Cardiac muscle cell (in vitro differentiated cells and primary cell): ENCODE measurements at regions not wholly inside any gene's neighbourhood (a gene's known extent, or its start where the extent isn't known, plus 50 kb on each side); places are given as distances from the start of the nearest gene placed in this dataset.
"Not testable (repeated sequence)": the region's sequence is repeated elsewhere in the genome, so short reads cannot be mapped to it uniquely, and the experiment has no call there.

Experiments used
- DNase-seq, 2 donors: peaks; one replicate each; pipeline versions ENCODE4 v3.0.0 to v3.0.0-alpha.2; 2010 to 2017; ENCODE audit warnings: low read depth in 1 of 2, low spot score in 1 of 2
- H3K27ac ChIP-seq: fragments of 200-600 bp; sonication (generic); 2 replicates; pipeline ENCODE4 v1.5.1; 2016
- H3K27me3 ChIP-seq: fragments of 200-600 bp; sonication (generic); 2 replicates; pipeline ENCODE4 v1.6.0; 2016; ENCODE audit warnings: control low read depth
- H3K36me3 ChIP-seq: fragments of 200-600 bp; sonication (generic); 2 replicates; pipeline ENCODE4 v1.5.1; 2016; ENCODE audit warnings: control low read depth
- H3K4me1 ChIP-seq: fragments of 200-600 bp; sonication (generic); 2 replicates; pipeline ENCODE4 v1.8.1; 2017; ENCODE audit warnings: low read depth, mild to moderate bottlenecking, mixed run types
- H3K4me3 ChIP-seq: fragments of 200-600 bp; sonication (generic); 2 replicates; pipeline ENCODE4 v1.5.1; 2016; ENCODE audit warnings: mild to moderate bottlenecking
- H3K9me3 ChIP-seq: fragments of 200-600 bp; sonication (generic); 2 replicates; pipeline ENCODE4 v1.5.1; 2017; ENCODE audit warnings: low read depth, mild to moderate bottlenecking, control low read depth
- TF ChIP-seq, protein P1 (sequence below): IDR thresholded peaks from 2 replicates; pipeline ENCODE4 v1.5.1; 2012; ENCODE audit warnings: low read depth, mild to moderate bottlenecking, low read length

DNA sequence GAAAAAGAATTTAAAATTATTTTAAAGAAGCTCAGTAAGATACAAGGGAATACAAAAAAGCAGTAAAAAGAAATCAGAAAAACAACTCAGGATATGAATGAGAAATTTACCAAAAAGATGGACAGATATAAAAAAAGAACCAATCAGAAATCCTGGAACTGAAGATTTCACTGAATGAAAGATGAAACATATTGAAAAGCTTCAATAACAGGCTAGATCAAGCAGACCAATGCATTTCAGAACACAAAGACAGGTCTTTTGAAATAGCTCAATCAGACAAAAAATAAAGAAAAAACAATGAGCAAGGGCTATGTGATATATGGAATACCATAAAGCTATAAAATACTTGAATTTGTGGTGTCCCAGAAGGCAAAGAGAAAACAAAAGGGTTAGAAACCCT lies 322.6 kb upstream of the POU5F2 start:
- H3K4me1 ChIP-seq = no peaks in the 10 kb centered on the region
- H3K9me3 ChIP-seq = no peaks in the 10 kb centered on the region
- TF ChIP-seq, protein P1, sequence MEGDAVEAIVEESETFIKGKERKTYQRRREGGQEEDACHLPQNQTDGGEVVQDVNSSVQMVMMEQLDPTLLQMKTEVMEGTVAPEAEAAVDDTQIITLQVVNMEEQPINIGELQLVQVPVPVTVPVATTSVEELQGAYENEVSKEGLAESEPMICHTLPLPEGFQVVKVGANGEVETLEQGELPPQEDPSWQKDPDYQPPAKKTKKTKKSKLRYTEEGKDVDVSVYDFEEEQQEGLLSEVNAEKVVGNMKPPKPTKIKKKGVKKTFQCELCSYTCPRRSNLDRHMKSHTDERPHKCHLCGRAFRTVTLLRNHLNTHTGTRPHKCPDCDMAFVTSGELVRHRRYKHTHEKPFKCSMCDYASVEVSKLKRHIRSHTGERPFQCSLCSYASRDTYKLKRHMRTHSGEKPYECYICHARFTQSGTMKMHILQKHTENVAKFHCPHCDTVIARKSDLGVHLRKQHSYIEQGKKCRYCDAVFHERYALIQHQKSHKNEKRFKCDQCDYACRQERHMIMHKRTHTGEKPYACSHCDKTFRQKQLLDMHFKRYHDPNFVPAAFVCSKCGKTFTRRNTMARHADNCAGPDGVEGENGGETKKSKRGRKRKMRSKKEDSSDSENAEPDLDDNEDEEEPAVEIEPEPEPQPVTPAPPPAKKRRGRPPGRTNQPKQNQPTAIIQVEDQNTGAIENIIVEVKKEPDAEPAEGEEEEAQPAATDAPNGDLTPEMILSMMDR = no peak
- H3K4me3 ChIP-seq = no peak overlapping the region
- DNase-seq = no peak
- no peaks in the 10 kb centered on the region for H3K27me3 ChIP-seq
- H3K36me3 ChIP-seq = no peaks in the 10 kb centered on the region
- H3K27ac ChIP-seq = no peak overlapping the region

DNA sequence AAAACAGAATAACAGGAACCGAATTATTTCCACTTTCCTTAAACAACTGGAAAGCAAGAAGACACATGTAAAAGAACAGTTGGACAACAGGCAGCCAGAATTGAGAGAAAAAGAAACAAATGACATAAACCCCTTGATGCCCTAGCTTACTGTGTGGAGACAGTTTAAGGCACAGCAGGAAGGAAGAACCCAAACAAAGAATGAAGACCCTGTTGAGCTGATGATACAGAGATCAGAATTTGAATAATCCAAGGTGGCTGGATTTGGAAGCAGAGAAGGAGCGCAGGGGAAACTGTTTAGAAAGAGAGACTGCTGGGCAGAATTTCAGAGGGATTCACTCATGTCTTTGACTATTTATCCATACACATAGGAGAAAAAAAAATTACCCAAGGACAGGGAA lies 316.3 kb upstream of the POU5F2 start:
- no peaks in the 10 kb centered on the region for H3K9me3 ChIP-seq
- no peaks in the 10 kb centered on the region for H3K4me1 ChIP-seq
- DNase-seq = no peak
- H3K27me3 ChIP-seq = no peaks in the 10 kb centered on the region
- TF ChIP-seq, protein P1 = no peak
- no peak overlapping the region for H3K4me3 ChIP-seq
- no peaks in the 10 kb centered on the region for H3K36me3 ChIP-seq
- no peak overlapping the region for H3K27ac ChIP-seq

DNA sequence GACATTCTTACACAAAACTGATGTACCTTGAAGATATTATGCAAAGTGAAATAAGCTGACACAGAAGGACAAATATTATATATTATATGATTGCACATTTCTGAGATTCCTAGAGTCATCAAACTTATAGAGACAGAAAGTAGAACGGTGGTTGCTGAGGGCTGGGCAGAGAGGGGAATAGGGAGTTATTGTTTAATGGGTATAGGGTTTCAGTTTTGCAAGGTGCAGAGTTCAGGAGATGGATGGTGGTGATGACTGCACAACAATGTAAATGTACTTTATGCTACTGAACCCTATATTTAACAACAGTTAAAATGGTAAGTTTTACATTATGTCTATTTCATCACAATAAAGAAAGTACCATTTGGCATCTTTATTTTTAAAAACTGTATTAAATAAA lies 315.8 kb upstream of the POU5F2 start:
- Histone ChIP-seq H3K36me3 (no peaks in the 10 kb centered on the region), H3K4me3 (no peak overlapping the region), H3K9me3 (no peaks in the 10 kb centered on the region), H3K27me3 (no peaks in the 10 kb centered on the region), H3K4me1 (no peaks in the 10 kb centered on the region), H3K27ac (no peak overlapping the region)
- DNase-seq = no peak
- TF ChIP-seq, protein P1 = no peak

DNA sequence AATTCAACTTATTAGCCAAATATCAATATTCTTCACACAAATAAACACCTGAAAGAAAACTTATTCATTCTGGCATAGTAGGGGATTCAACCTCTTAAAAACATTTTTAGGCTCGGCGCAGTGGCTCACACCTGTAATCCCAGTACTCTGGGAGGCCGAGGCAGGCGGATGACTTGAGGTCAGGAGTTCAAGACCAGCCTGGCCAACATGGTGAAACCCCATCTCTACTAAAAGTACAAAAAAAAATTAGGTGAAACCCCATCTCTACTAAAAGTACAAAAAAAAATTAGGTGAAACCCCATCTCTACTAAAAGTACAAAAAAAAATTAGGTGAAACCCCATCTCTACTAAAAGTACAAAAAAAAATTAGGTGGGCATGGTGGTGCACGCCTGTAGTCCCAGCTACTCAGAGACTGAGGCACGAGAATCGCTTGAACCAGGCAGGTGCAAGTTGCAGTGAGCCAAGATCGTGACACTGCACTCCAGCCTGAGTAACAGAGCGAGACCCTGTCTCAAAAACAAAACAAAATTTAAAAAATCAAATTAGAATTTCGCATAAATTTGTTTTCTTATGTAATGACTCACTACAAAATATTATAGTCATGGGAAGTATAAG lies 308.0 kb upstream of the POU5F2 start:
- not testable (repeated sequence) for H3K4me3 ChIP-seq, H3K36me3 ChIP-seq, H3K9me3 ChIP-seq, DNase-seq, H3K27ac ChIP-seq, H3K27me3 ChIP-seq, H3K4me1 ChIP-seq

DNA sequence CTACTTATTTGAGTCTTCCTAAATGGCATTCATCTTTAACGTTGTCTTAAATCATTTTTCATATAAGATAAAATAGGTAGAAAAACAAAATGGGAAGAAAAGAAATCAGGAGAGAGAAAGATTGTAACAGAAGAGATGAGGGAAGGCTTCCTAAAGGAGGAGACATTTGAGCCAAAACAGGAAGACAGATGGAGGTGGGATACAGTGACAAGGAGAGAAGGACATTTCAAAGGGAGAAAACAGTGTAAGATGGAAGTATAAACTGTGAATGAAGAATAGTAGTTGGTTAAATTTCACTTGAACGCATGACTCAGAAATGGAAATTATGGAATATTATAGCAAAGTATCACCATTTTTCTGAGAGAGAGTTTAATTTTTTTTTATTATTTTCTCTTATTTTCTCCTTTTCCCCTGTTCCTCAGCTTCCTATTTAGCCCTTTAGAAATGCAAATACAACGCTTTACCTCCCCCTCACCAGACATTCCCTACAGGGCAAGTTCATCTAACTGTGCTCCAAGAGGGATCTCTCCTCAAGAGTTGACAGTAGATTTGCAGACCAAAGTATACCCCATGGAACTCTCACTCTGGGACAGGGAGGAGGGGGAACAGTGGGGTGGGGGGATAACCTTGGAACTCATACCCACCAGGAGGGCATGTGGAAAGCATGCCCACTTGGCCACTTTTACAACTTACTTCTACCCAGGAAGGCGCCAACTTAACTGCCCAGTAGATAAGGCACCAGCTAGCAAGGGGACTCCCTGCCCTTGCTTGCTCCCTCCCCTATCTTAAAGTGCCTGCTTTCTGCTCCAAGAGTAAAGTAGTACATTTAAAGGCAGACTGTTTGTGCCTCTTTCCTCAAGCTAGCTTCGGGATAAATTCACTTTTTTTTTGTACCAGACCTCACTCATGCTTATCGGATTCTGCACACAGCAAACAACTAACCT lies 304.7 kb upstream of the POU5F2 start:
- Histone ChIP-seq H3K27ac (no peak overlapping the region), H3K4me3 (no peak overlapping the region), H3K4me1 (no peaks in the 10 kb centered on the region), H3K27me3 (no peaks in the 10 kb centered on the region), H3K9me3 (no peaks in the 10 kb centered on the region), H3K36me3 (no peaks in the 10 kb centered on the region)
- TF ChIP-seq, protein P1 = no peak
- no peak for DNase-seq

DNA sequence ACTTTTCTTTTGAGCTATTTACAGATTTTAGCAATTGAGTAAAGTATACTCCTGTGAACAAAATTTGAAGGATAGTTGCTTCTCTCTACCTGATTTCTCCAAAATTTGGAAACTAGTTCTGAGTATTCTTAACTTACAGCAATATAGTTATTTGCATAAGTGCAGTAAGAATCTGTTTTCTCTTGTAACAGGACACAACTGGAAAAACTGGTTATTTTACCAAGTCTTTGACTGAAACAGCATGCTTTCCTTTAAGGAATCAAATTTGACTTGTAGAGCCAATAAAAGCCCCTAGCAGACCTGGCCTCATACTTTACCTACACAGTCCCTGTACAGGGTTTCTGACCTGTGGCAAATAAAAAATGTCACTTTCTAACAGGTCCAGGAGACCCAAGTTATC lies 301.9 kb upstream of the POU5F2 start:
- no peak overlapping the region for H3K4me3 ChIP-seq
- TF ChIP-seq, protein P1 = no peak
- H3K4me1 ChIP-seq = no peaks in the 10 kb centered on the region

More for the DNA sequence above, 301.9 kb upstream of the POU5F2 start:
- H3K36me3 ChIP-seq = no peaks in the 10 kb centered on the region
- H3K9me3 ChIP-seq = no peaks in the 10 kb centered on the region
- DNase-seq = no peak
- no peaks in the 10 kb centered on the region for H3K27me3 ChIP-seq
- H3K27ac ChIP-seq = no peak overlapping the region
